Astrocyte of the spinal cord (primary cell): ENCODE measurements at regions not wholly inside any gene's neighbourhood (a gene's known extent, or its start where the extent isn't known, plus 50 kb on each side); places are given as distances from the start of the nearest gene placed in this dataset.
A peak's percentile ranks its signal among the peaks of the same experiment; 100 is the strongest.
"Not testable (repeated sequence)": the region's sequence is repeated elsewhere in the genome, so short reads cannot be mapped to it uniquely, and the experiment has no call there.

Source experiments
- DNase-seq: peaks from one replicate; pipeline ENCODE4 v3.0.0; 2011; ENCODE audit warnings: low read depth, low spot score
- H3K4me3 ChIP-seq: 2 replicates; pipeline ENCODE4 v1.5.1; 2011; ENCODE audit warnings: low read depth, mild to moderate bottlenecking, low read length, moderate library complexity
- in situ Hi-C: cut with HindIII; loops from 2 replicates; pipeline ENCODE4 v1.10.0; 2017; ENCODE audit warnings: low sequenced_read_pairs
- TF ChIP-seq, protein P1 (sequence below): IDR thresholded peaks from 2 replicates; pipeline ENCODE4 v1.5.1; 2012; ENCODE audit warnings: low read depth, mild to moderate bottlenecking, low read length, inconsistent platforms

DNA sequence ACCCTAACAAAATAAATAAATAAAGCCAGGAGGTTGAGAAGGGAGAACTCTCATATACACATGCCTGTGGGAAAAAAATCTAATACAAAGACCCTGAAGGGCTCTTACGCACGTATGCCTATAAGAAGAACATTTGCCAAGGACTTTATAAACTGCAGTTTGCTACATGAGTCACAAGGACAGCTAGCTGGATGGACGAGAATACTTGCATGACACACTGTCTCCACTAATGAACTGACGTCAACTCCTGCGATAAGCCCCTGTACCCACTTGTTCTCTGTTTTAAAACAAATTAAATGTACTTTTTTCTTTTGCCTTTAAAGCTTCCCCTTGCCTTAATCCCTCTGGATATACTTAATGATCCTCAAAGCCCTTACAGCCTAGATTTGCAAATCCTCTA, 374.6 kb upstream of the GHITM start:
- in situ Hi-C loops, result no loop called here
- DNase-seq, result peak; percentile 37
- H3K4me3 ChIP-seq, result no peak overlapping the region
- TF ChIP-seq, protein P1, sequence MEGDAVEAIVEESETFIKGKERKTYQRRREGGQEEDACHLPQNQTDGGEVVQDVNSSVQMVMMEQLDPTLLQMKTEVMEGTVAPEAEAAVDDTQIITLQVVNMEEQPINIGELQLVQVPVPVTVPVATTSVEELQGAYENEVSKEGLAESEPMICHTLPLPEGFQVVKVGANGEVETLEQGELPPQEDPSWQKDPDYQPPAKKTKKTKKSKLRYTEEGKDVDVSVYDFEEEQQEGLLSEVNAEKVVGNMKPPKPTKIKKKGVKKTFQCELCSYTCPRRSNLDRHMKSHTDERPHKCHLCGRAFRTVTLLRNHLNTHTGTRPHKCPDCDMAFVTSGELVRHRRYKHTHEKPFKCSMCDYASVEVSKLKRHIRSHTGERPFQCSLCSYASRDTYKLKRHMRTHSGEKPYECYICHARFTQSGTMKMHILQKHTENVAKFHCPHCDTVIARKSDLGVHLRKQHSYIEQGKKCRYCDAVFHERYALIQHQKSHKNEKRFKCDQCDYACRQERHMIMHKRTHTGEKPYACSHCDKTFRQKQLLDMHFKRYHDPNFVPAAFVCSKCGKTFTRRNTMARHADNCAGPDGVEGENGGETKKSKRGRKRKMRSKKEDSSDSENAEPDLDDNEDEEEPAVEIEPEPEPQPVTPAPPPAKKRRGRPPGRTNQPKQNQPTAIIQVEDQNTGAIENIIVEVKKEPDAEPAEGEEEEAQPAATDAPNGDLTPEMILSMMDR, result no peak

DNA sequence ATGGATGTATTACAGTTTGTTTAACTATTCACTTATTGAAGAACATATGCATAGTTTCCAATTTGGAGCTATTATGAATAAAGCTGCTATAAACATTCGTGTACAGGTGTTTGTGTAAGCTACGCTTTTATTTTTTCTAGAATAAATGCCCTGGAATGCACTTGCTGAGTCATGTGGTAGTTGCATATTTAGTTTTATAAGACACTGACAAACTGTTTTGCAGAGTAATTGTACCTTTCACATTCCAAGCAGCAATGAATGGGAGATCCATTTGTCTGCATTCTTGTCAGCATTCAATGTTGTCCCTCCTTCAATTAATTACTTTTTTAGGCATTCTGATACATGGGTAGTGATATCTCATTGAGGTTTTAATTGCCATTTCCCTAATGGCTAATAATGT, 373.6 kb upstream of the GHITM start:
- H3K4me3 ChIP-seq, result no peak overlapping the region
- in situ Hi-C loops, result no loop called here
- no peak for DNase-seq
- TF ChIP-seq, protein P1, result no peak

DNA sequence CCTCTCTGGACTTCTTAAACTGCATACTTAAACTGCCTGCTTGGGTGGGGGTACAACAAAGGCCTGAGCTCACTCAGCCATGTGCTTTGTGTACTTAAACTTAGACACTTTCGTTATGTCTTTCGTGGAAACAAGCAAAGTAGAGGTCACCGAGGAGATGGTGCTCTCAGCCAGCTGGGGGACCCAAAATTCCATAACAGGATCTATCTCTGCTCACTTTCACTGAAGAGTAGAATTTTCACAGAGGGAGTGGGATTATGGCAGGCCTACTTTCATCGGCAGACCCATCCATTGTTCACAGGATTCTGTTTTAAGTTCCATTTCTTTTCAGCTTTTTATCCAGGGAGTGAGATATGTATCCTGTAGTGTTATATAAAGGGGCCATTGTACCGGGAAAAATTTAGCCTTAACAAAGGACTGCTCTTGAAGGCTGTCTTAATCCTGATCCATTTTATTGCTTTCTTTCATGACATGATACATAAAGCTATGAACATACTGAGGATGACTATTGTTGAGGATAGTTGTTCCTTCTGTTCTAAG, 370.0 kb upstream of the GHITM start:
- no peak for DNase-seq
- TF ChIP-seq, protein P1, result no peak
- H3K4me3 ChIP-seq, result no peak overlapping the region
- in situ Hi-C loops, result no loop called here

DNA sequence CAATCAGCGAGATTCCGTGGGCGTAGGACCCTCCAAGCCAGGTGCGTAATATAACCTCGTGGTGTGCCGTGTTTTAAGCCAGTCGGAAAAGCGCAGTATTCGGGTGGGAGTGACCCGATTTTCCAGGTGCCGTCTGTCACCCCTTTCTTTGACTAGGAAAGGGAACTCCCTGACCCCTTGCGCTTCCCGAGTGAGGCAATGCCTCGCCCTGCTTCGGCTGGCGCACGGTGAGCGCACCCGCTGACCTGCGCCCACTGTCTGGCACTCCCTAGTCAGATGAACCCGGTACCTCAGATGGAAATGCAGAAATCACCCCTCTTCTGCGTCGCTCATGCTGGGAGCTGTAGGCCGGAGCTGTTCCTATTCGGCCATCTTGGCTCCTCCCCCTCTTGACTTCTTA, 352.6 kb upstream of the GHITM start:
- H3K4me3 ChIP-seq, DNase-seq, in situ Hi-C loops: not testable (repeated sequence)

DNA sequence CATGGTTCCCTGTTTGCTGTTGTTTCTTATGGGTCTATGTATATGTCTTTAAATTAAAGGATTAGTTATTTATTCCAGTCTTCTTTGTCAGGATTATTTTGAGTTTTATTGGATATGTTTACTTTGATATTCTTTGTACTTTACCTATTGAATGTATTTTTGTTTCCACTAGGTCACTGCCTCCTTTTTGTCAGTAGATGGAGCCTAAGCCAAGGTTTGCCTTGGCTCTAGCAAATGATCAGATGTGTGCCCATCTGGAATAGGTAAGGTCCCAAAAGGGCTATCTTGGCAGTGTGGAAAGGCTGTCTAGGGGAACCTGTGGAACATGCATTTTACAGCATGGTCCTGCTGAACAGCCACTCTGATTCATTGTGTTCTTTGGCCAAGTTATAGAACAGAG, 337.3 kb upstream of the GHITM start:
- TF ChIP-seq, protein P1, result no peak
- no peak overlapping the region for H3K4me3 ChIP-seq
- in situ Hi-C loops, result no loop called here
- DNase-seq, result no peak

DNA sequence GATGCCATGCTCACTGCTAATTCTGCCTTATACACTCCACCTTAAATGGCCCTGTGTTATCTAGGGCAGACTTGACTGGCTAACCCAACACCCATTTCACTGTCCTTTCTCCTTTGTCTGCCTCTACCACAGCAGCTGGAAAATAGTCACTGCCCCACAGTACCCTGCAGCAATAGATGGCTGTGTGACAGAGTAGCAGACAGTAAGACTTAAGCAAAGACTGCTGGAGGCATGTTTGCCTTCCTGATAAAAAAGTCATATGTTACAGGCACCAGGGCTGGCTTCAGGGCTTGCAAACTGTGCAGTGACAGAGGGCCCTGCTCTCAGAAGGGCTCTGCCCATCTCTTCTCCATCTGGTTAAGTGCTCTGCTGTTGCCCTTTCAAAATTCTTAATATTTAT, 332.6 kb upstream of the GHITM start:
- TF ChIP-seq, protein P1, result no peak
- H3K4me3 ChIP-seq, result no peak overlapping the region
- DNase-seq, result no peak
- in situ Hi-C loops, result no loop called here

DNA sequence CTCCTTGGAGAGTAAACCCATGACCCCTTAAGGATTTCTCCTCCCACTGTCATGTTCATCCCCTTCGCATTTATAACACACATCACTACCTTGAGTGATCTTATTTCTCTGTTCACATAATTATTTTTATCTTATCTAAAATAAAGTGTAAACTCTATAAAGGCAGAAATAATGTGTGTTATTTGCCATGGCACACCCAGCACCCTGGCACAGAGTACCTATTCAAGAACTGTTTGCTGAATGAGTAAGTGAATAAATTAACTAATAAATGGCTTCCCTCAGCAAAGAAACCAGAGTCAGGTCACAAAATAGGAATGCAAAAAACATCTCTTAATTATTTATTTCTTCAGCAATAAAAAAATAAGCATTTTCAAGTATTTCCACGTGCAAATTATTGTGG, 330.3 kb upstream of the GHITM start:
- TF ChIP-seq, protein P1, result no peak
- DNase-seq, result no peak
- no peak overlapping the region for H3K4me3 ChIP-seq
- in situ Hi-C loops, result no loop called here
